DND-41 (cell line): ENCODE measurements at regions not wholly inside any gene's neighbourhood (a gene's known extent, or its start where the extent isn't known, plus 50 kb on each side); places are given as distances from the start of the nearest gene placed in this dataset.

ENCODE experiments used
- EZH2 ChIP-seq: IDR thresholded peaks from 3 replicates; pipeline ENCODE4 v1.6.1; 2012; ENCODE audit warnings: borderline replicate concordance, low read depth, mild to moderate bottlenecking, moderate library complexity, low read length, inconsistent platforms; ENCODE audit not compliant: severe bottlenecking
- TF ChIP-seq, protein P1 (sequence below): IDR thresholded peaks from 2 replicates; pipeline ENCODE4 v1.5.1; 2012; ENCODE audit warnings: borderline replicate concordance, low read length, moderate library complexity, mild to moderate bottlenecking; ENCODE audit not compliant: poor library complexity, severe bottlenecking; ENCODE audit errors: extremely low read depth

DNA sequence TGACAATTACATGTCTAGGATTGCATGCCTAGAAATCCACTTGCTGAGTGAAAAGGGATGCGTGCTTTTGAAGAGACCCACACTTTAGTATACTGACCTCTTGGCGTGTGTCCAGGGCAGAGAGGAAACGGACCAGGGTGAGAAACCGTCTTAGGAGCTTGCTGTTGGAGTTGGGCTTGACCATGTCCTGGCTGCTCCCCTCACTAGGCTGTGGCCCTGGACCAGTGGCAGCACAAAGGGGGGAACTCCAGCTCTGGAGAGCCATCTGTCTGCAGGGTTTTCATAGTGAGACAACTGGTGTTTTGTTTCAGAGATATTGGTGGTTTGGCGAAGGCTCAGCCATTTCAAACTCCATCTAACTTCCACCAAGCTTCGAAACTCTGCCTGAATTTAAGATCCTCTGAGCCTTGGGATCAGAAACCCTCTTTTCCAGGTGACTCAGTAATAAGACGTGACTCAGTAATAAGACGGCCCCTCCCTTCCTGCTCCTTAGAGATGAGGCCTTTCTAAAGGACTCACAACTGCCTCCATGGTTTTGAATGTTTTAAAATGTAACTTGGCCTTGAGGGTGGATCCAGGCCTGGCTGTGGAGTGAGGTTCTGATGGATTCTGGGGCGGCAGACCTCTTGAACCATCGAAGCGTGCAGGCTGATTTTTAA is 165.8 kb downstream of the MELK start:
- TF ChIP-seq, protein P1, sequence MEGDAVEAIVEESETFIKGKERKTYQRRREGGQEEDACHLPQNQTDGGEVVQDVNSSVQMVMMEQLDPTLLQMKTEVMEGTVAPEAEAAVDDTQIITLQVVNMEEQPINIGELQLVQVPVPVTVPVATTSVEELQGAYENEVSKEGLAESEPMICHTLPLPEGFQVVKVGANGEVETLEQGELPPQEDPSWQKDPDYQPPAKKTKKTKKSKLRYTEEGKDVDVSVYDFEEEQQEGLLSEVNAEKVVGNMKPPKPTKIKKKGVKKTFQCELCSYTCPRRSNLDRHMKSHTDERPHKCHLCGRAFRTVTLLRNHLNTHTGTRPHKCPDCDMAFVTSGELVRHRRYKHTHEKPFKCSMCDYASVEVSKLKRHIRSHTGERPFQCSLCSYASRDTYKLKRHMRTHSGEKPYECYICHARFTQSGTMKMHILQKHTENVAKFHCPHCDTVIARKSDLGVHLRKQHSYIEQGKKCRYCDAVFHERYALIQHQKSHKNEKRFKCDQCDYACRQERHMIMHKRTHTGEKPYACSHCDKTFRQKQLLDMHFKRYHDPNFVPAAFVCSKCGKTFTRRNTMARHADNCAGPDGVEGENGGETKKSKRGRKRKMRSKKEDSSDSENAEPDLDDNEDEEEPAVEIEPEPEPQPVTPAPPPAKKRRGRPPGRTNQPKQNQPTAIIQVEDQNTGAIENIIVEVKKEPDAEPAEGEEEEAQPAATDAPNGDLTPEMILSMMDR, result no peak
- no peak for TF ChIP-seq EZH2
